Trophoblast cell (in vitro differentiated cells and primary cell): ENCODE measurements at regions not wholly inside any gene's neighbourhood (a gene's known extent, or its start where the extent isn't known, plus 50 kb on each side); places are given as distances from the start of the nearest gene placed in this dataset.

Experiments used
- DNase-seq, 2 donors: peaks; one replicate each; pipeline ENCODE4 v3.0.0-alpha.2; 2016
- H2AFZ ChIP-seq: 2 replicates; pipeline ENCODE4 v1.6.1; 2013; ENCODE audit warnings: low read length, moderate library complexity, mild to moderate bottlenecking; ENCODE audit not compliant: insufficient read depth, poor library complexity
- H2AK5ac ChIP-seq: 2 replicates; pipeline ENCODE4 v1.6.1; 2013; ENCODE audit warnings: mild to moderate bottlenecking, low read length
- H2BK120ac ChIP-seq: 2 replicates; pipeline ENCODE4 v1.6.1; 2013; ENCODE audit warnings: low read length, mild to moderate bottlenecking, moderate library complexity; ENCODE audit not compliant: insufficient read depth, poor library complexity
- H2BK12ac ChIP-seq: 2 replicates; pipeline ENCODE4 v1.6.1; 2013; ENCODE audit warnings: mild to moderate bottlenecking, low read length, moderate library complexity
- H2BK5ac ChIP-seq: 2 replicates; pipeline ENCODE4 v1.6.1; 2013; ENCODE audit warnings: low read length, low read depth, moderate library complexity, mild to moderate bottlenecking; ENCODE audit not compliant: poor library complexity
- H3K14ac ChIP-seq: 2 replicates; pipeline ENCODE4 v1.6.1; 2013; ENCODE audit warnings: mild to moderate bottlenecking, low read length
- H3K18ac ChIP-seq: 2 replicates; pipeline ENCODE4 v1.6.1; 2013; ENCODE audit warnings: mild to moderate bottlenecking, low read length
- H3K23ac ChIP-seq: 2 replicates; pipeline ENCODE4 v1.6.1; 2013; ENCODE audit warnings: low read length
- H3K27ac ChIP-seq: 2 replicates; pipeline ENCODE4 v1.5.1; 2013; ENCODE audit warnings: low read depth, mild to moderate bottlenecking, inconsistent platforms, low read length, moderate library complexity
- H3K27me3 ChIP-seq: 2 replicates; pipeline ENCODE4 v1.6.1; 2013; ENCODE audit warnings: inconsistent platforms, mild to moderate bottlenecking, low read length, moderate library complexity; ENCODE audit not compliant: insufficient read depth
- H3K36me3 ChIP-seq, 2 experiments: 1 replicate in 1 of 2; 2 replicates in 1 of 2; pipeline ENCODE4 v1.6.1; 2013; ENCODE audit warnings: low read length in 2 of 2, mild to moderate bottlenecking in 2 of 2, moderate library complexity in 1 of 2; ENCODE audit not compliant: insufficient read depth in 2 of 2, control insufficient read depth in 1 of 2
- H3K4ac ChIP-seq: 2 replicates; pipeline ENCODE4 v1.6.1; 2013; ENCODE audit warnings: low read depth, mild to moderate bottlenecking, low read length, moderate library complexity
- H3K4me1 ChIP-seq, 2 experiments: 1 replicate in 1 of 2; 2 replicates in 1 of 2; pipeline ENCODE4 v1.6.1; 2013; ENCODE audit warnings: low read length in 2 of 2, mild to moderate bottlenecking in 2 of 2, moderate library complexity in 1 of 2; ENCODE audit not compliant: insufficient read depth in 2 of 2, control insufficient read depth in 1 of 2
- H3K4me2 ChIP-seq: 2 replicates; pipeline ENCODE4 v1.6.1; 2013; ENCODE audit warnings: inconsistent platforms, mild to moderate bottlenecking, low read length, moderate library complexity
- H3K4me3 ChIP-seq: 2 replicates; pipeline ENCODE4 v1.5.1; 2013; ENCODE audit warnings: mild to moderate bottlenecking, low read depth, low read length, inconsistent platforms
- H3K79me1 ChIP-seq: one replicate; pipeline ENCODE4 v1.6.1; 2013; ENCODE audit warnings: low read length
- H3K79me2 ChIP-seq: 2 replicates; pipeline ENCODE4 v1.6.1; 2013; ENCODE audit warnings: low read length, mild to moderate bottlenecking; ENCODE audit not compliant: control insufficient read depth, insufficient read depth, poor library complexity
- H3K9ac ChIP-seq: 2 replicates; pipeline ENCODE4 v1.6.1; 2013; ENCODE audit warnings: mild to moderate bottlenecking, low read length
- H3K9me3 ChIP-seq: 2 replicates; pipeline ENCODE4 v1.6.1; 2013; ENCODE audit warnings: low read depth, mild to moderate bottlenecking, control low read depth, inconsistent platforms, low read length; ENCODE audit not compliant: insufficient read depth
- H4K12ac ChIP-seq: 2 replicates; pipeline ENCODE4 v1.6.1; 2013; ENCODE audit warnings: low read depth, mild to moderate bottlenecking, low read length, moderate library complexity
- H4K8ac ChIP-seq: 2 replicates; pipeline ENCODE4 v1.6.1; 2013; ENCODE audit warnings: low read depth, mild to moderate bottlenecking, low read length, moderate library complexity
- H4K91ac ChIP-seq: one replicate; pipeline ENCODE4 v1.6.1; 2013; ENCODE audit warnings: low read depth, mild to moderate bottlenecking, low read length, moderate library complexity
- WGBS: extraction: QIAGEN DNeasy Blood & Tissue Kit; methylation state at CpG from one replicate; pipeline ENCODE4 v1.1.7; 2013; ENCODE audit warnings: missing lambda C conversion rate; ENCODE audit not compliant: insufficient read length, insufficient coverage; ENCODE audit errors: extremely low coverage; 5-methylcytosine and 5-hydroxymethylcytosine counted together

DNA sequence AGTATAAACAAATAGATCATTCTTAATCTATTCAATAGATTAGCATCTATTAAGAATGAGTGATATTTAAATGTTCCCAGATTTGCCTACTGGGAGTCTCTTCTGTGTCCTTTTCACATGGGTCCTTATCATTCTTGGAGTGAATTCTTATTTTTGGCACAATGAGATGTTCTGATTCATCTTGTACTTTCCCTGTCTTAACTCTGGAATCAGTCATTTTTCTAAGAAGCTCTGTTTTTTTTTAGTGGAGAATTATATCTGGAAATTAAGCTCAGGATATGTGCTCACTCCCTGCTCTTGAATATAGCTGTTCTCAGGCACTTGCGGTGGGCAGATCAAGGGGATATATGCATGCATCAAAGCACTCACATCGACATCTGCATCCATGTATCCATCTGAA lies 625.3 kb upstream of the HS3ST1 start:
- no peak overlapping the region for H3K18ac ChIP-seq
- H3K4me2 ChIP-seq, result no peak overlapping the region
- no peak overlapping the region for H3K9ac ChIP-seq
- no peaks in the 10 kb centered on the region for H3K79me2 ChIP-seq
- no peak overlapping the region for H3K27ac ChIP-seq
- no peaks in the 10 kb centered on the region for H3K36me3 ChIP-seq
- WGBS, result no CpG with 5 or more reads among the region's 2 CpGs
- no peak overlapping the region for H3K4me3 ChIP-seq
- no peak overlapping the region for H3K4ac ChIP-seq
- H4K12ac ChIP-seq, result no peak overlapping the region
- no peak for DNase-seq
- no peak overlapping the region for H3K14ac ChIP-seq
- H3K23ac ChIP-seq, result no peak overlapping the region
- H2AFZ ChIP-seq, result no peak overlapping the region
- H3K9me3 ChIP-seq, result no peaks in the 10 kb centered on the region
- H2BK5ac ChIP-seq, result no peak overlapping the region
- no peaks in the 10 kb centered on the region for H3K27me3 ChIP-seq
- H3K79me1 ChIP-seq, result no peaks in the 10 kb centered on the region
- no peaks in the 10 kb centered on the region for H3K4me1 ChIP-seq
- H2AK5ac ChIP-seq, result no peak overlapping the region
- no peak overlapping the region for H2BK12ac ChIP-seq
- no peak overlapping the region for H4K8ac ChIP-seq
- H2BK120ac ChIP-seq, result no peak overlapping the region
- no peak overlapping the region for H4K91ac ChIP-seq

DNA sequence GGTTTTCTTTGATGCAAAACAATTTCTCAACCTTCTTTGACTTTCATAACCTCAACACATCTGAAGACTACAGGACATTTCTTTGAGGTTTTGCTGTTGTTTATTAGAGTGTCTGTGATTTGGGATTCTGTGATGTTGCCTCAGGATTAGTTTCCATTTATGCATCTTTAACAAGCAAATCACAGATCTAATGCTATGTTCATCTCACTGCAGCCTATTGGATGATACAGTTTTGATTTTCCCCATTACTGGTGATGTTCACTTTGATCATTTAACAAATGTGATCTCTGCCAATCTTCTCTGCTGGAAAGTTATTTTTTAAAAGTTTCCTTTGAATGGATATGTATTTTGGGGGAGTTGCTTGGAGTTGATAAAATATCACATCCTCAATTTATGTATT lies 624.9 kb upstream of the HS3ST1 start:
- Histone ChIP-seq H4K8ac (no peak overlapping the region), H3K9me3 (no peaks in the 10 kb centered on the region), H2BK12ac (no peak overlapping the region), H2BK5ac (no peak overlapping the region), H3K36me3 (no peaks in the 10 kb centered on the region), H3K27me3 (no peaks in the 10 kb centered on the region), H3K23ac (no peak overlapping the region), H4K91ac (no peak overlapping the region), H3K4me3 (no peak overlapping the region), H2AFZ (no peak overlapping the region), H3K4me2 (no peak overlapping the region), H3K4me1 (no peaks in the 10 kb centered on the region), H3K4ac (no peak overlapping the region), H3K79me2 (no peaks in the 10 kb centered on the region), H3K27ac (no peak overlapping the region), H3K18ac (no peak overlapping the region), H2BK120ac (no peak overlapping the region), H3K79me1 (no peaks in the 10 kb centered on the region), H4K12ac (no peak overlapping the region), H2AK5ac (no peak overlapping the region), H3K9ac (no peak overlapping the region), H3K14ac (no peak overlapping the region)
- DNase-seq, result no peak

DNA sequence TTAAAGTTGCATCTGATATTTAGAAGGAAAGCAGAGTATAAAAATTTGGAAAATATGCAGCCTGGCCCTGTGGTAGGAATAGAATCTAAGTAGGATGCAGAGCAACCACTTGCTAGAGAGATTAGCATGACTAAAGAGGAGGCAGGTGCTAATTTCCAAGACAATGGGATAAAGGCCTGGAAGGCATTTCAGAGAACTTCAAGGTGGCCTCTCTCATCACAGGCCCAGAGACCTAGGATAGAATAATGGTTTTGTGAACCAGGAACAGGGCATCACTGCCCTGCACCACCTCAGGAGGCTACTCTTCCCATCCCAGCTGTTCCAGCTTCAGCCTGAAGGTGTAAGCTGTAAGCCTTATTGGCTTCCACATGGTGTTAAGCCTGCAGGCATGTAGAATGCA lies 621.7 kb upstream of the HS3ST1 start:
- H2BK12ac ChIP-seq, result no peak overlapping the region
- no peak overlapping the region for H3K9ac ChIP-seq
- no peaks in the 10 kb centered on the region for H3K36me3 ChIP-seq
- no peaks in the 10 kb centered on the region for H3K27me3 ChIP-seq
- no peaks in the 10 kb centered on the region for H3K9me3 ChIP-seq
- no peak overlapping the region for H2BK120ac ChIP-seq
- H3K14ac ChIP-seq, result no peak overlapping the region
- no peak overlapping the region for H3K4ac ChIP-seq
- H4K8ac ChIP-seq, result no peak overlapping the region
- H2AK5ac ChIP-seq, result no peak overlapping the region
- no peak overlapping the region for H2BK5ac ChIP-seq
- H3K4me3 ChIP-seq, result no peak overlapping the region
- H3K27ac ChIP-seq, result no peak overlapping the region
- no peaks in the 10 kb centered on the region for H3K79me2 ChIP-seq
- H3K4me2 ChIP-seq, result no peak overlapping the region
- H4K91ac ChIP-seq, result no peak overlapping the region
- no peak overlapping the region for H3K18ac ChIP-seq
- no peak overlapping the region for H2AFZ ChIP-seq
- H4K12ac ChIP-seq, result no peak overlapping the region
- H3K4me1 ChIP-seq, result no peaks in the 10 kb centered on the region
- H3K23ac ChIP-seq, result no peak overlapping the region
- H3K79me1 ChIP-seq, result no peaks in the 10 kb centered on the region
- no peak for DNase-seq

DNA sequence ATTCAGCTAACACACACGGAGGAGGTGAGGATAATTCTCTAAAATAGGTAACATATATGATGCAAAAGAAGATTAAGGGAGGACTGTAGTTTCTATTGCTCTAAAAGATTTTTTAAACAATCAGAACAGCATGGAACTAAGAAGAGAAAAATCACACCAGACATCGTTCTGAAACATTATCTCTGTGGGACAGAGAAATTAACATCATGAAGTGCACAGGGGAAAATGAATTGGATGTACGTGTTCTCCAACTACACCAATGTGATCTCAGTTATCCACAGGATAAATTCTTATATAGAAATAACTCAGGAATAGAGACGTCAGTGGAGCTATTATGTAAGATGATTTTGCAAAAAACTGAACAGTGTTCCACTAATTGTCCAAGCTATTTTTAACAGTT lies 614.1 kb upstream of the HS3ST1 start:
- H3K27me3 ChIP-seq, result no peaks in the 10 kb centered on the region
- no peak overlapping the region for H3K4ac ChIP-seq
- no peak for DNase-seq
- H3K4me3 ChIP-seq, result no peak overlapping the region
- no peak overlapping the region for H4K12ac ChIP-seq
- no peak overlapping the region for H3K23ac ChIP-seq
- no peak overlapping the region for H2AK5ac ChIP-seq
- no peak overlapping the region for H3K9ac ChIP-seq
- H3K79me1 ChIP-seq, result no peaks in the 10 kb centered on the region
- H2AFZ ChIP-seq, result no peak overlapping the region
- H2BK5ac ChIP-seq, result no peak overlapping the region
- H3K4me2 ChIP-seq, result no peak overlapping the region
- no CpG with 5 or more reads among the region's 4 CpGs for WGBS
- no peak overlapping the region for H4K8ac ChIP-seq
- no peaks in the 10 kb centered on the region for H3K79me2 ChIP-seq
- H4K91ac ChIP-seq, result no peak overlapping the region
- no peak overlapping the region for H2BK12ac ChIP-seq
- peaks cover 7% of the 10 kb centered on the region for H3K9me3 ChIP-seq
- H3K27ac ChIP-seq, result no peak overlapping the region
- H3K4me1 ChIP-seq, result no peaks in the 10 kb centered on the region
- H3K36me3 ChIP-seq, result no peaks in the 10 kb centered on the region
- no peak overlapping the region for H3K14ac ChIP-seq
- no peak overlapping the region for H3K18ac ChIP-seq
- H2BK120ac ChIP-seq, result no peak overlapping the region

DNA sequence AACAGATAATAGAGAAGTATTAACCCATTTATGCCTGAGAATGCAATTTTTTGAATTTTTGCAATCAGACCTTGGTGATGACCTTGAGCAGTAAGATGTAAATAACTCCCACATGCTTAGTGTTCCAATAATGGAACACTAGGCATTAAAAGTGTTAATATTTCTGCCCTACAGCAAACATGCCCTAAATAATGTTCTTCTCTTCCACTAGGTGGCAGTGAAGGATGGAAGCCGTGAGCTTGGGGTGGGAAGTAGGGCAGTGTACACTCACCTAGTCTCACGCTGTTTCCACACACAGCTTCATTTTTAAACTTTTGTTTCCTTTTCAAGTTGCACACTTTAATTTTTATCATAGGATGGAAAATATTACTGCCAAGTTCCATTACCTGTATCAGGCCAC lies 613.1 kb upstream of the HS3ST1 start:
- Histone ChIP-seq H4K12ac (no peak overlapping the region), H3K18ac (no peak overlapping the region), H4K8ac (no peak overlapping the region), H3K4me1 (no peaks in the 10 kb centered on the region), H3K9ac (no peak overlapping the region), H2BK120ac (no peak overlapping the region), H3K9me3 (peaks cover 7% of the 10 kb centered on the region), H2AK5ac (no peak overlapping the region), H3K79me2 (no peaks in the 10 kb centered on the region), H4K91ac (no peak overlapping the region), H3K27me3 (no peaks in the 10 kb centered on the region), H2BK5ac (no peak overlapping the region), H3K23ac (no peak overlapping the region), H2BK12ac (no peak overlapping the region), H3K36me3 (no peaks in the 10 kb centered on the region), H3K27ac (no peak overlapping the region), H3K4ac (no peak overlapping the region), H3K4me2 (no peak overlapping the region), H2AFZ (no peak overlapping the region), H3K4me3 (no peak overlapping the region), H3K14ac (no peak overlapping the region), H3K79me1 (no peaks in the 10 kb centered on the region)
- no CpG with 5 or more reads among the region's 2 CpGs for WGBS
- peak in 1 of 2 donors; percentile 24 for DNase-seq
